ENCODE measurements at regions not wholly inside any gene's neighbourhood (a gene's known extent, or its start where the extent isn't known, plus 50 kb on each side); places are given as distances from the start of the nearest gene placed in this dataset.

DNA sequence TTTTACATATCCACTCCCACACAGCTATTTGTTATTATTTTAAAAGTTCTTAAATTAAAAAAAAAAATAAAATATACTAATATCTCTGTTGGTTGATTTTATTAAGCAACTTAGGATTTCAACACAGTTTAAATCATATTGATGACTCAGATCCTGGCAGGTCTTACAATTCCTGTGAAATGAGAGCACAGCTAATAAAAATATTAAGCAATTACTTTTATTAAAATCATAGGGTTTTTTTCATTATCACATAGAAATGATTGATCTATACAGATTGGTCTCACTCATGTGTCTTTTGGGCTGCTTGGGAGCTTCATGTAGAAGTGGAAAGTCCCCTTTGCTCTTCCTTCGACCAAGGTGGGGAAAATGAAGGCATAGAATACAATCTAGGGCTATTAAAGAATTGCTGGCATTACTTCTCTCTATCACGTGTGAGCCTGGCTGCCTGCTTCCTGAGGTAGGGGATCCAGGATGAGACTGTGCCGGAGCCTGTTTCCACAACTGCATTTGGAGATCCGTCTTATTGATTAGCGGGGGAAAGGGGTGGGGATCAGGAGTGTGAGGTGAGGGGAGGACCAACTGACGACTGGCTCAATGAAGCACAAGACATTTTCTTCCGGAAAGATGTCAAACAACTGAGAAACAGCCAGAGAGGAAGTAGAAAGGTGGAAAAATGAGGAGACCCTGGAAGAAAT lies 858.0 kb downstream of the USP25 start:
- ChIA-PET POLR2A (no interaction called here), CTCF (no interaction called here)

- CTCF ChIA-PET, result no interaction called here
These were observed 858.7 kb downstream of the USP25 start for GRCh38 chr21:16588433-16588860.

DNA sequence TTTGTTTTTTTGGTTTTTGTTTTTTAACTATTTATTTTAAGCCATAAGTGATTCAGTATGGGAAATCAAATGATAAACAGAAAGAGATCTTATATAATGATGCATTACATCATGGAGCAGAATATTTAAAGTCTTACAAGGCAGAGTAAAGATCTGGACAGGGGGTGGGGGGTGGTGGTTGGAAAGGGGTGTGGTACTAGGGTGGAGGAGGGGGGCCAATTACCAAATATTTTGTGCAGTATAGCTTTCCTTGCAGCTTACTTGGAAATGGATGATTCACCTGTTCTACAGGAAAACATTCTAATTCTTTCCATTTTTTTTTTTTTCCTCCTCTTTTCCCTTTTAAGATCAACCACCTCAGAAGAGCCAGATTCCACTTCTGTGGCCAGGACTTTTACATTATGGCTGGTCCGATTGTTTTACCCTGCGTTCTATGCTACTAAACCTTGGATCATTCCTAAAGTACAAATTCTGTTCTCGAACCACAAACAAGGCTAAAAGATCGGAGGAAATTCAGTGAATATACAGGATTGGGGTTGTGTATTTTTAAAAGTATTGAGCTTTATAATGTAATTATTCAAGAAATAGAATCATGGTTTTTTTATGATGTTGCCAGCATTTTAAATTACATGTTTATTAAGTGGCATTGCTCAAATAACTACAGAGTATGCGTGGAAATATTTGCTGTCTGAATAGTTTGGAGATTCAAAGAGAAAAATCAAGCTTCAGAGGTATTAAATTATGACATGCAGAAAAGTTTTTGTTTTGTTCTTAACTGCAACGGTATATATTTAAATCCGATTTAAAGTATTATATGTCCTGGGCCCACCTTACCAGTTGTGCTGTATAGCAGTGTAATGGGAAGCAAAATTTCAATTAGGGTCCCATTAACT lies 859.5 kb downstream of the USP25 start:
- POLR2A ChIA-PET, result no interaction called here
- CTCF ChIA-PET, result no interaction called here

More at GRCh38 chr21:16588433-16588860, 858.7 kb downstream of the USP25 start:
- POLR2A ChIA-PET, result no interaction called here

DNA sequence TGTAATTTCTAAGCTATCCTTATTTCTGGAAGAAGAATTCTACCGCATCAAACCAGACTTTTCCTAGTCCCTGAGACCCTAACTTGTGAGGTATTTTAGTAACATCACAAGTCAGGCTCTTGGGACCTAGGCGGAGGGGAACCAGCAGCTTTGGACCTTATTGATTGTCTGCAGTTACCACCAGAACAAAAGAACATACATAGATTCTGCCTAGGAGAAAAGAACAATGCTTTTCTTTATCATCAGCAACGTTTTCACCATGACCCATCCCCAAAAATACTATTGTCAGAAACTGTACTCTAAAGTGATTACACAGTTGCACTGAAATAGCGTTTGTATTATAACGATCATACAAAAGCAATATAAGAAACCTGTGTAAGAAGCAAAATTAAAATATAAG lies 860.4 kb downstream of the USP25 start:
- ChIA-PET CTCF (no interaction called here), POLR2A (no interaction called here)

- POLR2A ChIA-PET, result no interaction called here
- CTCF ChIA-PET, result no interaction called here
These were observed 861.0 kb downstream of the USP25 start for GRCh38 chr21:16590641-16591292.

DNA sequence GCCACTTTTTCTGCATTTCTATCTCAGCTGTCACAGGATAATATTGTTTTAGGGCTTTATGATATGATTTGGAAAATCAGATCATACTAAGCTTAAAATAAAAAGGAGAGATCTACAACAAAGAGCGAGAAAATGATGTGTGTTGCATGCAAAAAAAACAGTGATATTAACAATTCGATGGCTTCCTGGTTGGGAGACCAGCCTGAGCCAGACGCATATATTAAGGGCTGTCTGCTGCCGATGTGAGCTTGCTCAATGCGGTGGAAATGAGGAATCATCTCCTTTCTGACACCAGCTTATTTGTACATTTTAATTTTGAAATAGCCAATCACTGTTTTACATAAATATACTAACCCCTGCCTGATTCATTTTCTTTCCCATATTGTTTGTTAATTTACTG lies 862.6 kb downstream of the USP25 start:
- POLR2A ChIA-PET, result no interaction called here
- CTCF ChIA-PET, result no interaction called here

DNA sequence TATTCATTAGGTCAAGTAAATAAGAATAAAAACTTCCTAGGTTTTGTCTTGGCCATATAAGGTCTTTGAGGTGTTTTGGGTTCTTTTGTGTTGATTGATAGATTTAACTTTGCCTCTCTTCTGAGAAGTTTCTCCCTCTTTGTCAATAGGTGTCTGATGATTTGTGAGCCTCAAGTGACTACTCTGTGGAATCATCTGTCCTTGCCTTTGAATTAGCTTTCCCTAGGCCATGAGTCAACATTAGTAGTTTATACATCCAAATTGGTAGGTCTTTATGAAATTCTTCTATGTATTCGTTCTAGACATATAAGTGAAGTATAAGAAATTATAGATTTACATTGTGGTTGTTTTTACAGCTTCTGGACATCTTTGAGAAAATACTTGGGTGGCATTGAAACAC lies 864.4 kb downstream of the USP25 start:
- ChIA-PET CTCF (no interaction called here), POLR2A (no interaction called here)

- CTCF ChIA-PET, result no interaction called here
- POLR2A ChIA-PET, result no interaction called here
These were observed 866.6 kb downstream of the USP25 start for GRCh38 chr21:16596369-16596768.

DNA sequence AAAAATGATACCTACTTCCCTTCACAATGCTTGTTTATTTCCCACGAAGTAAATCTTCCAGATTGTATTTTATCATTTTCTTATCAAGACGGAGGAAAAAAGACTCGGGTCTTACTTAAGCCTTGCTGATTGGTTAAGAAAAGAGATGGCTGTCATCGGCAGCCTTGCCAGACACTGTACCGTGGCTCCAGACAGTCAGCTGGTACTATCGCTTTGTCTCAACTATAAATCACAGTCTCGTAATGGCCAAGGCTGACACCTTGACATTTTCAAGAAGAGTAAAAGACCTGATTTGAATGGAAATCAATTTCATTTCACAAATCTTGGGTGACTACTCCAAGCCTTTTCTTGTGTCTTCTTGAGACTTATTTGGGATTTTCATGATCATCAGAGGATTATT lies 868.0 kb downstream of the USP25 start:
- POLR2A ChIA-PET, result no interaction called here

GRCh38 chr21:16605597-16605996 lies 875.8 kb downstream of the USP25 start:
- POLR2A ChIA-PET, result no interaction called here
- CTCF ChIA-PET, result no interaction called here

More for the DNA sequence above, 868.0 kb downstream of the USP25 start:
- CTCF ChIA-PET, result no interaction called here

DNA sequence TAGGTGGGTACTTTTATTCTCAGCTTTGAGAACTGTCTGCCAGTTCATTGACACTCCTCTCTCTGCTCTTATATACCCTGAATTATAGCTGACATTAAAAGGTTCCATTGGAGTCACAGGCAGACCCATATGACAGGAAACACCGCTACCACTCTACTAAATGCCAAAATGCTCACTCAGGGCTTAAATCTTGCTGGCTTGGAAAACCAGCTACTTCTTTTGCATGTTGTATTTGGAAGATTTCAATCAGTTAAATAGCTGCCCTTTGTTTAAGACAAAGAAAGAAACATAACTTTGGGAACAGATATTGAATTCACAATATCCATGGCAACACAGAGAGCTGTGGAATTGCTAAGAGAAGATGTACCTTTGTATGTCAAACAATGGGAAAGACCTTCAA lies 876.5 kb downstream of the USP25 start:
- ChIA-PET POLR2A (no interaction called here), CTCF (no interaction called here)

- CTCF ChIA-PET, result no interaction called here
- POLR2A ChIA-PET, result no interaction called here
These were observed 878.5 kb downstream of the USP25 start for GRCh38 chr21:16608209-16608830.

GRCh38 chr21:16619281-16619680 lies 889.5 kb downstream of the USP25 start:
- ChIA-PET POLR2A (no interaction called here), CTCF (no interaction called here)

- CTCF ChIA-PET, result no interaction called here
- POLR2A ChIA-PET, result no interaction called here
These were observed 891.1 kb downstream of the USP25 start for GRCh38 chr21:16620786-16621320.

DNA sequence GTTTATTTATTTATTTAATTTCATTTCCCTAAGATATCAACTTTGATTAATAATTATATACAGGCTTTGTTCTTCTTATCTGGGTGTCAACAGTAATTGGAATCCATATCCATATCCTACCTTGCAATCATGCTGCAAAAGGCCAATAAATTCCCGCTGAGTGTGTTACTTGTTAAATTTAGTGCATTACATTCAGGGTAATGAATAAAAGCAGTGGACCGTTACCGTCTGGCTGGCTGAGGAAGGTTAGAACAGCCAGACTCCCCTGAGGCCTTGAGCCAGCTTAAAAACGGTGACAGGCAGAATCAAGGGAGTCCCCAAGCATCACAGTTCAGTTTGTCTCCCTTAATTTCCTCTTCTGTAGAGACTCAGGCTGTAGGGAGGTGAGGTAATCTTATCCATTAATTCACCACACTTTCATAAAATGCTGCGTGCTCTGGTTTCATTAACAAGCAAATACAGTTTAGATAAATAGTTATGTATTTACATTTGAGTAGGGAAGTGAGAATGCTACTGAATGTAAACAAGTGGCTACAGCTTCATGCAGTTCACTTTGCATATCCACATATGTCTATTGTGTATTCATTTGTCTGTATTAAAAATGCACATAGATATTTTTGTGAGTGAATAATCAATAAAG lies 888.2 kb upstream of the CXADR start:
- POLR2A ChIA-PET, result no interaction called here
- CTCF ChIA-PET, result no interaction called here

DNA sequence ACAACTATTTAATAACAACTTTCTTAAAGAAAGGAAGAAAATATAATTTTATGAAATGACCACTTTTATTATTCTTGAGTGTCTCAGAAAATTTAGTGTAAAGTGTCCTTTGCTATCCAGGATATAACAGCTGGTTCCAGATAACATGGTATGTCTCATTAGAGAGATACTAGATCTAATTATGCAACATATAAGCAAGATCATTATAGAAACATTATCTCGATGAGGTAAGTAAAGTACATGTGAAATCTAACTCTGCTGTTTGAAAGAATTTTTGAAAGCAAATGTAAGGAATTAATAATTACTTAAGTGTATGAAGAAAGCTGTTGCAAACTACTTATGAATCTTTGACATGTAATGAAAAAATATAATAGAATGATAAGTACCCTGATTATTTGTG lies 887.4 kb upstream of the CXADR start:
- ChIA-PET CTCF (no interaction called here), POLR2A (no interaction called here)

DNA sequence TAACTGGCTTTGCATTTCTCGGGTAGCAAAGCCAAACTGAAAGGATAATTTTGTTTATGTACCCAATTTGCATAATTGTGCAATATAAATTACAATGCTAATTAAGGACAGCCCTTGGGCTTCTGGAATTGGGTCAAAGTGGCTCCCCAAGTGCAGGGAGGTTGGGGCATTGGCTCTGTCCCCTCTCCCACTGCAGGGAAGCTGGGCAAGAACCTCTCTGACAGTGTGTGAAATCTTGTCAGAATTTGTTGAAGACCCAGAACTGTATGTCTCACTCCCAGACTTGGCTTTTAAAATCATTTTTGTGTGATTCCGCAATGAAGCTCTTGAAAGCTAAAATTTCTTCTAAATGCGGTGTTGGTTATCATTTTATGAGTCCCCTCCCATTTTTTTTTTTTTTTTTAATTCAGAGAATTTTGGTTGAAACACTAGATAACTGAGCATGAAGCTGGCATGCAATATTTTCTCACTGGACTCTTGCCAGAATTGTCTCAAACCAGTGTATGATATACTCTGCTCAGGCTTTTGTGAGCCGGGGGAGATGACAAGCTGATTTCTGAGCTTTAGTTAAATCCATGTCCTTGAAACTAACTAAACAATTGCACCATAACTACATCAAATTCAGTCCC lies 878.9 kb upstream of the CXADR start:
- ChIA-PET CTCF (interaction anchor here (0.6 kb wide), 1 partner anchor 135 kb away, joined by 3 read pairs; no protein-coding TSS in a partner anchor), POLR2A (no interaction called here)

DNA sequence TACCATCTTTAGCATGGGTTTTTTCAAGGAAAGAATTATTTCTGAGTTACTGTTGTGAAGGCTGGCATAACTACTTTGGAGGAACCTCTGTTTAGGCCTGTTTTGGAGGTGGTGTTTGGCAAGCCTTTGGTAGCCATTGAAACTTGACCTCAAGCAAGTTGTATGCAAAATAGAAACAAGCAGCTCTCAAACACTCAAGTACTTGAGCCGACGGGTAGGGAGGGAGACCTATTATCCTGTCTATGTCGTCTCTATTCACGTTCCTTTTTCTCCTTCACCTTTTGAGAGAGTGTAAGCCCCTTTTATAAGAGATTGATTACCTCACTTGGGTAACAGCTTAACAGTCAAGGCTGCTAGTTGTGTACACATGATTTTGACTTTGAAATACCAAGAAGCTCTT lies 878.3 kb upstream of the CXADR start:
- ChIA-PET POLR2A (no interaction called here), CTCF (interaction anchor here (0.6 kb wide), 1 partner anchor 136 kb away, joined by 3 read pairs; no protein-coding TSS in a partner anchor)

DNA sequence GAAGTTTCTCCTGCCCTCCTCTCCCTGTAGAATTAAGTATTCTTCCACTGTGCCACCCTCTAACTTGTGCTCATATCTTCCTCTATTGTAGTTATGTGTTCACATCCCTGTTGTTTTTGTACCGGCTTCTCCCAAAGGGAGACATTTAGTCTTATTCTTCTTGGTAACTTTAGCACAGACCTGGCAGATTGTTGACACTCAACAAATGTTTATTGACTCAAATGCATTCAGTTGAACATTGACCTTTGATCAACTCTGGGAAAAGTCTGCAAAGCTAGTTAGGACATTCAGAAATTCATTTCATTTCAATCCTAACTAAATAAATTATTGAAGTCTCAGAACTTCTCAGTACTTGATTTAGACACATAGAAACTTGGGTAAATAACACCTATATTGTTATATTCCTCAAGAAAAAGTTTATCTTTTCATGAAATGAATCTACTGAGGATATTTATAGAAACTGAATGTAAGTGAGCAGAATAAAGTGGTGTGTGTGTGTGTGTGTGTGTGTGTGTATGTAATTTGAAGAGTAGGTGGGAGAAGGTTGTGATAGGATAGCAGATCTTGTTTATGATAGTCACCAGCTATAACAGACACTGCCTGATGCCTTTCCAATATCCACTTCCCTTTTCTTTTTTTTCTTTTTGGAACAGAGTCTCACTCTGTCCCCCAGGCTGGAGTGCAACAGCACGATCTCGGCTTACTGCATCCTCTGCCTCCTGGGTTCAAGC lies 872.4 kb upstream of the CXADR start:
- ChIA-PET CTCF (no interaction called here), POLR2A (no interaction called here)

Data from activated CD8-positive, alpha-beta memory T cell treated with anti-CD3 and anti-CD28 coated beads for 36 hours (primary cell).